GM21390 (cell line): ENCODE measurements at regions not wholly inside any gene's neighbourhood (a gene's known extent, or its start where the extent isn't known, plus 50 kb on each side); places are given as distances from the start of the nearest gene placed in this dataset.
"Not testable (repeated sequence)": the region's sequence is repeated elsewhere in the genome, so short reads cannot be mapped to it uniquely, and the experiment has no call there.

Experiments used
- ATAC-seq: cut with Tn5 transposase; IDR thresholded peaks from one replicate; pipeline ENCODE4 v1.9.1; 2021; ENCODE audit not compliant: unreplicated experiment

DNA sequence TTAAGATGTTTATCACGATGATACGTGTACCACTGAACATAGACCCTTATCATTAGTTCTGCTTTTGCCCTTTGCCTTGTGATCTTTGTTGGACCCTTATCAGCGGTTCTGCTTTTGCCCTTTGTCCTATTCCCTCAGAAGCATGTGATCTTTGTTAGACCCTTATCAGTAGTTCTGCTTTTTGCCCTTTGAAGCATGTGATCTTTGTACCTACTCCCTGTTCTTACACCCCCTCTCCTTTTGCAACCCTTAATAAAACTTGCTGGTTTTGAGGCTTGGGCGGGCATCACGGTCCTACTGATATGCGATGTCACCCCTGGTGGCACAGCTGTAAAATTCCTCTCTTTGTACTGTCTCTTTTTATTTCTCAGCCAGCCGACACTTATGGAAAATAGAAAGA is 117.0 kb downstream of the SDHAF3 start:
- not testable (repeated sequence) for ATAC-seq

- ATAC-seq = no peak
These were observed 128.8 kb downstream of the SDHAF3 start for GRCh38 chr7:97246317-97246716.

- ATAC-seq = not testable (repeated sequence)
These were observed 140.7 kb downstream of the SDHAF3 start for GRCh38 chr7:97258187-97258586.

- no peak for ATAC-seq
These were observed 152.2 kb downstream of the SDHAF3 start for GRCh38 chr7:97269741-97270140.

DNA sequence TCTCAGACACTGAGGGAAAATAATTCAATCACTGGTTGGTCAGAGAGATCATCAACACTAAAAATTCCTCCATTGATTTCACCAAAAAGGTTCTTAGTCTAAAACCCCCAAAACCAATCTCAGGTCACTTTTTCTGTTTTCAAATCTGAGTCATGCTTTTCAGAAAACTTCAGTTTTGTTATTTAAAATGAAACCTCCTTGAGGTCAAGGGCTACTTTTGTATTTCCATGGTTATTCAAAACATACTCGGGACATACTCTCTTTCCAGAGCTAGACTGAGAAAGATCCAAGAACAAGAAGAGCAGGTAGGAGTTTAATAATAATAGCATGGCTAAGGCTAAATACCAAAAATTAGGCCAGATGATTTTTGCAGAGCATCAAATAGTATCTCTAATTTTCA is 152.8 kb downstream of the SDHAF3 start:
- no peak for ATAC-seq

DNA sequence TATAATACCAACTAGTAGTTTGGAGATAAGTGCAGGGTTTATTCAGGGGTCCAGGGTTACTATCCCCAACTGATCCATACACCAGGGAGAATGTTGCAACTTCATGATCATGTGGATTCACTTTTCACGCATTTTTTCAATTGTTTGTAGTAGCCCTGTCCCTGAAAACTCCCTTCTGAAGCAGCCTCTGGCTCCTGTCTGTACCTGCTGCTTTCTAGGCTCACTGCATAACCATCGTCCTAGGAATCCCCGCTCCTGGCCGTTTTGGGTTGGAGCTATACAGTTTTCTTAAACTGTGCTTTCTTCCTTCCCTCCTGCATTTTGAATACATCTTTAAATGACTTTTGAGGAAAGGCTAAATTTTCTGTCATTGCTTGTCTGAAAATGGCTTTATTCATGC is 154.1 kb downstream of the SDHAF3 start:
- ATAC-seq = no peak

- peak; percentile 89 for ATAC-seq
These were observed 154.9 kb downstream of the SDHAF3 start for GRCh38 chr7:97272237-97272975.

GRCh38 chr7:97275475-97275874 is 158.0 kb downstream of the SDHAF3 start:
- ATAC-seq = no peak

- ATAC-seq = no peak
These were observed 163.5 kb downstream of the SDHAF3 start for GRCh38 chr7:97280950-97281349.

GRCh38 chr7:97285348-97285747 is 167.8 kb downstream of the SDHAF3 start:
- no peak for ATAC-seq

- no peak for ATAC-seq
These were observed 175.5 kb downstream of the SDHAF3 start for GRCh38 chr7:97293031-97293430.

- no peak for ATAC-seq
These were observed 181.1 kb downstream of the SDHAF3 start for GRCh38 chr7:97298561-97298960.

DNA sequence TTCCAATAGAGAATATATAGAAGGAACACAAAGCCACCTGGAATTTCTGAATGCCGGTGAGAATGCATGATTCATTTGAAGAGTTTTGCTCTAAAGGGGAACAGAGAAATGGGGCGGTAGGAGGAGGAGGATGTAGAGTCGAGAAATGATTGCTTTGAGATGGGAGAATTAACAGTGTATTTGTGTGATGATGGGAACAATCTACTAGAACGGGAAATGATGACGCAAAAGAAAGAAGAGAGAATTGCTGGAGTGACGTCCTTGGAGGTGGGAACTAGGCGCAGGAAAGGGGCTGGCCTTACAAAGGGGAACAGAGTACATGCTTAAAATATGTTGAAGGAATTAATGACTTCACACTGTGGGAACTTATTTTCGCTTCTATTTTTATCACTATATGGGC is 188.1 kb downstream of the SDHAF3 start:
- ATAC-seq = no peak

DNA sequence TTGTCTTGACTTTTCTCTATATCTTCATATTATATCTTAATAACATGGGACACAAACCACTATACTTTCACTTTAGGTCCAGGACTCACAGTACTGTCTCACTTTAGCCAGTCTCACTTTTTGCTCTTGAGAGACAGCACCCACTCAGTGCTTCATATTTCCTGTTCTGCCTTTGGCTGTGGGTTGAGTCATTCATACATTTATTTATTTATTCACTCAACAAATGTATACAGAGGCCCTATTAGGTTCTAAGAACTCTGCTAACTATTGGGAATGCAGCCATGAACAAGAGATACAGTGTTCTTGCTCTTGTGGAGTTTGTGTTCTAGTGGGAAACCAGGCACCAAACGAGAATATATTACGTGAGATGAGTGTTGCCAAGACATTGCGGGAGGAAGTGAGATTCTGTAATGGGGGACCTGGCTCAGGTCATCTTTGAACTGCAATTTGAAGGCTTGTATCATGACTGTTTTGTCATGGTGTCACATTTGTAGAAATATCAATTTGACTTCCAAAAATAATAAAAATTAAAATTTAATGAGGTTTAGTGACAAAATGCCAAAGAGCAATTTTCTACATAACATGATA is 190.1 kb downstream of the SDHAF3 start:
- no peak for ATAC-seq

DNA sequence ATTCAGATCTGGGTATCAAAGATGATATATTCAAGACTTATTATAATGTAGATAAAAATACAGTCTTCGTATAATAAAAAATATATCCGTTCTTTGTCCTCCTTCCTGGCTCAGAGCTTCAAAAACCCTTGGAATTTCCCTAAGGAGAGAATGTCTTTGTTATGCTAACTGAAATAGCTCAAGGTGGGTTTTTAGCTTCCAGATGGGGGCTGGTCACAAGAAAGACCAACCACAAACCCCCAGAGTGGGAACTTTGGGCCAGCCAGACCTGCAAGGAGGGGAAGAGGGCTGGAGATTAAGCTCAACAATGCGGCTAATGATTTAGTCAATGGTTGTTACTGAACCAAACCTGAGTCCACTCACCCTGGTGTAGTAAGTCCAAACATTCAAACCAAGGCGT is 196.4 kb downstream of the SDHAF3 start:
- no peak for ATAC-seq

- no peak for ATAC-seq
These were observed 200.1 kb downstream of the SDHAF3 start for GRCh38 chr7:97317575-97317974.

GRCh38 chr7:97329871-97330270 is 212.4 kb downstream of the SDHAF3 start:
- not testable (repeated sequence) for ATAC-seq

GRCh38 chr7:97337849-97338248 is 220.4 kb downstream of the SDHAF3 start:
- ATAC-seq = no peak

DNA sequence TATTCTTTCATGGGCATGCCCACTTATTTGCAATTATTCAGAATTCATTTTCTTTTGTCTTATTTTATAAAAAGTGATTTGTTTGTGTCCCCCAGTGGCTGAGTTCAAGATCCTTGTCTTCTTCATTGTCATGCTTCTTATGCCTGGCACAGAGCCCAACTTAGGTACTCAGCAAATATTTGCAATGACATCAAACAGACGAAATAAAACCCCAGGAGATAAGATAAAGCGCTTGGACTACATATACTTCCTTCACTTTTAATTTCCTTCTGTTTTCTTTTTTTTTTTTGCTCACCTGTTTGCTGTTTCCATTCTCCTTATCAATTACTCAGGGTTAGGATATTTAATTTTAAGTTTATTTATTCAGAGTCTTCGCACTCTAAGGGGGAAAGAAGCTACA is 225.0 kb downstream of the SDHAF3 start:
- no peak for ATAC-seq

DNA sequence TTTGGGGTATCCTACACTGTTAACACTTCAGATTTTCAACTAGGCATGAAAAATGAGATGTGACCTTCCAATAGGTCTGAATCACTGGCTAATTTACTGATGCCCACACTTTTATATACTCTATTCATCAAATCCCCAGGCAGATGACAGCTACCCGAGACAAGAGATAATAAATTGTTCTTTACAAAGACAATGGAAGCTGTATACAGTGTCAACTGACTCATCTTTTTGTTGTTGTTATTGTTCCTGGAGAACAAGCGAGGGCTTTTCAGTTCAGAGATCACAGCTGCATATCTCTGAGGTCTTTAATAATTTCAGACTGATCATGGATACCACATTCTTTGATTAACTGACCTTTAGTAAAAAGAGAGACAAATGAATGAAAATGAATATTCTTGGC is 228.9 kb downstream of the SDHAF3 start:
- no peak for ATAC-seq

- ATAC-seq = no peak
These were observed 234.0 kb downstream of the SDHAF3 start for GRCh38 chr7:97351488-97351887.

GRCh38 chr7:97357459-97357858 is 240.0 kb downstream of the SDHAF3 start:
- ATAC-seq = no peak

- no peak for ATAC-seq
These were observed 255.4 kb downstream of the SDHAF3 start for GRCh38 chr7:97372882-97373281.
